ENCODE measurements at regions not wholly inside any gene's neighbourhood (a gene's known extent, or its start where the extent isn't known, plus 50 kb on each side); places are given as distances from the start of the nearest gene placed in this dataset.
A peak's percentile ranks its signal among the peaks of the same experiment; 100 is the strongest.
"Not testable (repeated sequence)": the region's sequence is repeated elsewhere in the genome, so short reads cannot be mapped to it uniquely, and the experiment has no call there.

GRCh38 chr5:2153350-2153749, 270.6 kb upstream of the IRX4 start:
- Histone ChIP-seq H3K79me2 (ENCODE audit: low read depth) (no peaks in the 10 kb centered on the region), H3K9ac (no peak overlapping the region), H3K4me1 (no peaks in the 10 kb centered on the region), H3K27ac (no peak overlapping the region), H4K20me1 (ENCODE audit: low read depth) (no peaks in the 10 kb centered on the region), H3K36me3 (no peaks in the 10 kb centered on the region), H3K27me3 (peaks cover 7% of the 10 kb centered on the region), H3F3A (ENCODE audit: low read depth) (no peaks in the 10 kb centered on the region), H3K4me3 (no peak overlapping the region), H3K9me3 (ENCODE audit: low read depth) (no peaks in the 10 kb centered on the region), H3K4me2 (no peak overlapping the region), H2AFZ (replicated peaks) (no peak overlapping the region)
- H3K4me1 Mint-ChIP-seq, result peaks cover 32% of the 10 kb centered on the region
- H3K9me3 Mint-ChIP-seq, result no peaks in the 10 kb centered on the region
- TF ChIP-seq EZH2 (IDR thresholded peaks at IDR 0.05), result no peak
- no peak for TF ChIP-seq CTCF (IDR thresholded peaks at IDR 0.05)
- TF ChIP-seq EZH2phosphoT487 (IDR thresholded peaks at IDR 0.05), result no peak
- H3K36me3 Mint-ChIP-seq, result no peaks in the 10 kb centered on the region
- DNase-seq (ENCODE audit: low spot score), result no peak
- no peak overlapping the region for H3K4me3 Mint-ChIP-seq
- H3K27ac Mint-ChIP-seq, result no peak overlapping the region
- peaks cover 6% of the 10 kb centered on the region for H3K27me3 Mint-ChIP-seq (ENCODE audit: insufficient read depth, low read depth)

- not testable (repeated sequence) for H3K4me1 ChIP-seq; H3K36me3 ChIP-seq; H3K79me2 ChIP-seq (ENCODE audit: low read depth); H3K4me3 Mint-ChIP-seq; H3K9me3 Mint-ChIP-seq; H3K9me3 ChIP-seq (ENCODE audit: low read depth); H3K36me3 Mint-ChIP-seq; H2AFZ ChIP-seq (replicated peaks); H3K27ac ChIP-seq; H4K20me1 ChIP-seq (ENCODE audit: low read depth); H3K4me2 ChIP-seq; H3K27me3 ChIP-seq; H3K9ac ChIP-seq; H3K27me3 Mint-ChIP-seq (ENCODE audit: insufficient read depth, low read depth); H3K4me3 ChIP-seq; H3F3A ChIP-seq (ENCODE audit: low read depth)
- Mint-ChIP-seq H3K27ac (peak overlapping the region; percentile 54), H3K4me1 (peaks cover 20% of the 10 kb centered on the region)
- peak; percentile 93 for TF ChIP-seq CTCF (IDR thresholded peaks at IDR 0.05)
- DNase-seq (ENCODE audit: low spot score), result peak; percentile 44
Observed at GRCh38 chr5:2151301-2151888, 268.7 kb upstream of the IRX4 start.

GRCh38 chr5:2149195-2149539, 266.4 kb upstream of the IRX4 start:
- Histone ChIP-seq H3K4me3 (no peak overlapping the region), H3F3A (ENCODE audit: low read depth) (no peaks in the 10 kb centered on the region), H3K36me3 (no peaks in the 10 kb centered on the region), H3K4me1 (no peaks in the 10 kb centered on the region), H3K27me3 (peaks cover 7% of the 10 kb centered on the region), H4K20me1 (ENCODE audit: low read depth) (no peaks in the 10 kb centered on the region), H3K9ac (no peak overlapping the region), H3K79me2 (ENCODE audit: low read depth) (no peaks in the 10 kb centered on the region), H2AFZ (replicated peaks) (no peak overlapping the region), H3K4me2 (no peak overlapping the region), H3K27ac (no peak overlapping the region), H3K9me3 (ENCODE audit: low read depth) (no peaks in the 10 kb centered on the region)
- TF ChIP-seq EZH2 (IDR thresholded peaks at IDR 0.05) (no peak), EZH2phosphoT487 (IDR thresholded peaks at IDR 0.05) (no peak), CTCF (IDR thresholded peaks at IDR 0.05) (no peak)
- Mint-ChIP-seq H3K27me3 (ENCODE audit: insufficient read depth, low read depth) (peaks cover 4% of the 10 kb centered on the region), H3K27ac (peak overlapping the region; percentile 54), H3K4me3 (peak overlapping the region; percentile 26), H3K4me1 (peaks cover 20% of the 10 kb centered on the region), H3K9me3 (peaks cover 3% of the 10 kb centered on the region), H3K36me3 (no peaks in the 10 kb centered on the region)
- DNase-seq (ENCODE audit: low spot score), result no peak

All from neural progenitor cell (in vitro differentiated cells).